ENCODE measurements at regions not wholly inside any gene's neighbourhood (a gene's known extent, or its start where the extent isn't known, plus 50 kb on each side); places are given as distances from the start of the nearest gene placed in this dataset.

DNA sequence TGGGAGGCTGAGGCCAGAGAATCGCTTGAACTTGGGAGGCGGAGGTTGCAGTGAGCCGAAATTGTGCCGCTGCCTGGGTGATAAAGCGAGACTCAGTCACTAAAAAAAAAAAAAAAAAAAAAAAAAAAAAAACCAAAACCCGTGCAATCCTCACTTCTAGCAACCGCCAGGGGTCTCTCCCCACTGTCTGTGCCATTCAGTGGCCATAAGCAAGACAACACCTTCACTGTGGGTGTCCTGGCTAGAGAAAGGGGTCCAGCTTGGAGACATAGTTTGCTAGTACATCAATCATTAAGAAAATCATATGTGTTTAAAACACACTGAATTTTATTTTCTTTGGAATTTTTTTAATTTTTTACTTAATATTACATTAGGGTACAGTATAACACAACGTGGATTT, 68.2 kb downstream of the RASL11A start:
- TF ChIP-seq, protein P1, sequence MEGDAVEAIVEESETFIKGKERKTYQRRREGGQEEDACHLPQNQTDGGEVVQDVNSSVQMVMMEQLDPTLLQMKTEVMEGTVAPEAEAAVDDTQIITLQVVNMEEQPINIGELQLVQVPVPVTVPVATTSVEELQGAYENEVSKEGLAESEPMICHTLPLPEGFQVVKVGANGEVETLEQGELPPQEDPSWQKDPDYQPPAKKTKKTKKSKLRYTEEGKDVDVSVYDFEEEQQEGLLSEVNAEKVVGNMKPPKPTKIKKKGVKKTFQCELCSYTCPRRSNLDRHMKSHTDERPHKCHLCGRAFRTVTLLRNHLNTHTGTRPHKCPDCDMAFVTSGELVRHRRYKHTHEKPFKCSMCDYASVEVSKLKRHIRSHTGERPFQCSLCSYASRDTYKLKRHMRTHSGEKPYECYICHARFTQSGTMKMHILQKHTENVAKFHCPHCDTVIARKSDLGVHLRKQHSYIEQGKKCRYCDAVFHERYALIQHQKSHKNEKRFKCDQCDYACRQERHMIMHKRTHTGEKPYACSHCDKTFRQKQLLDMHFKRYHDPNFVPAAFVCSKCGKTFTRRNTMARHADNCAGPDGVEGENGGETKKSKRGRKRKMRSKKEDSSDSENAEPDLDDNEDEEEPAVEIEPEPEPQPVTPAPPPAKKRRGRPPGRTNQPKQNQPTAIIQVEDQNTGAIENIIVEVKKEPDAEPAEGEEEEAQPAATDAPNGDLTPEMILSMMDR (IDR thresholded peaks at IDR 0.05), result no peak
- no peak for TF ChIP-seq POLR2AphosphoS5 (IDR thresholded peaks at IDR 0.05)

Measured in breast epithelium (tissue), 3 donors.